ENCODE measurements at regions not wholly inside any gene's neighbourhood (a gene's known extent, or its start where the extent isn't known, plus 50 kb on each side); places are given as distances from the start of the nearest gene placed in this dataset.

- TF ChIP-seq CTCF (IDR thresholded peaks at IDR 0.05) (no peak), POLR2A (IDR thresholded peaks at IDR 0.05) (no peak)
These were observed 326.1 kb upstream of the USP24 start for GRCh38 chr1:55541296-55541695.
